Endothelial cell of umbilical vein (primary cell): ENCODE measurements at regions not wholly inside any gene's neighbourhood (a gene's known extent, or its start where the extent isn't known, plus 50 kb on each side); places are given as distances from the start of the nearest gene placed in this dataset.

Source experiments
- EZH2 ChIP-seq: IDR thresholded peaks from 2 replicates; pipeline ENCODE4 v1.6.1; 2012; ENCODE audit warnings: borderline replicate concordance, low read depth, mild to moderate bottlenecking, moderate library complexity, low read length, inconsistent platforms; ENCODE audit not compliant: severe bottlenecking
- FOS ChIP-seq: IDR thresholded peaks from 2 replicates; pipeline ENCODE4 v1.6.1; 2011; ENCODE audit warnings: mild to moderate bottlenecking, low read length, moderate library complexity, borderline replicate concordance; ENCODE audit not compliant: insufficient read depth
- MYC ChIP-seq: IDR thresholded peaks from one replicate; pipeline ENCODE4 v1.6.1; 2011; ENCODE audit warnings: mild to moderate bottlenecking, low read depth, low read length
- POLR2A ChIP-seq: IDR thresholded peaks from 2 replicates; pipeline ENCODE4 v1.6.1; 2012; ENCODE audit warnings: low read depth, mild to moderate bottlenecking, control low read depth, low read length
- POLR2AphosphoS5 ChIP-seq: IDR thresholded peaks from 2 replicates; pipeline ENCODE4 v1.6.1; 2012; ENCODE audit warnings: low read depth, mild to moderate bottlenecking, control low read depth, low read length, moderate library complexity; ENCODE audit not compliant: insufficient read depth
- TF ChIP-seq, protein P1 (sequence below), 2 donors: IDR thresholded peaks; 1 replicate in 1 of 2; 2 replicates in 1 of 2; pipeline ENCODE4 v1.5.1; 2011; ENCODE audit warnings: low read length in 2 of 2, mild to moderate bottlenecking in 2 of 2, moderate library complexity in 2 of 2, control low read depth in 1 of 2, inconsistent platforms in 1 of 2, low read depth in 1 of 2; ENCODE audit not compliant: insufficient read depth in 1 of 2; ENCODE audit errors: extremely low read depth in 1 of 2
- TF ChIP-seq, protein P2 (sequence below): IDR thresholded peaks from 2 replicates; pipeline ENCODE4 v1.6.1; 2011; ENCODE audit not compliant: insufficient read depth, insufficient read length

DNA sequence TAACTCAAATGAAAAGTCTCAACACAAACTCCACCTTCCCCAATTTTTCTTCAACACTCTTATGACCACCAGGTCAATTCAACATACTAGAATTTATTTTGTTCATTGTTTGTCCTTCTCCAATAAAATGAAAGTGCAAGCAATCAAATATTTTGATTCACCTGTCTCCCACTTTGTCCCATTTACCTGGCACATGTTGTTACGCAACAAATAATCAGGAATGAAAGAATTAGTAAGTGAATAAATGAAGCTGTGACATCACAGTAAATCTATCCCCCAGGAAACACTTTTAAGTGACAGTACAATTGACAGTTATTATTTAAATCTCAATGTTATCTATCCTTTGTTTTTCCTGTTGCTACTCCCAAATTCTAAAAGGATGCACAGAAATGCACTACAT is 393.7 kb upstream of the OPRM1 start:
- TF ChIP-seq, protein P1, sequence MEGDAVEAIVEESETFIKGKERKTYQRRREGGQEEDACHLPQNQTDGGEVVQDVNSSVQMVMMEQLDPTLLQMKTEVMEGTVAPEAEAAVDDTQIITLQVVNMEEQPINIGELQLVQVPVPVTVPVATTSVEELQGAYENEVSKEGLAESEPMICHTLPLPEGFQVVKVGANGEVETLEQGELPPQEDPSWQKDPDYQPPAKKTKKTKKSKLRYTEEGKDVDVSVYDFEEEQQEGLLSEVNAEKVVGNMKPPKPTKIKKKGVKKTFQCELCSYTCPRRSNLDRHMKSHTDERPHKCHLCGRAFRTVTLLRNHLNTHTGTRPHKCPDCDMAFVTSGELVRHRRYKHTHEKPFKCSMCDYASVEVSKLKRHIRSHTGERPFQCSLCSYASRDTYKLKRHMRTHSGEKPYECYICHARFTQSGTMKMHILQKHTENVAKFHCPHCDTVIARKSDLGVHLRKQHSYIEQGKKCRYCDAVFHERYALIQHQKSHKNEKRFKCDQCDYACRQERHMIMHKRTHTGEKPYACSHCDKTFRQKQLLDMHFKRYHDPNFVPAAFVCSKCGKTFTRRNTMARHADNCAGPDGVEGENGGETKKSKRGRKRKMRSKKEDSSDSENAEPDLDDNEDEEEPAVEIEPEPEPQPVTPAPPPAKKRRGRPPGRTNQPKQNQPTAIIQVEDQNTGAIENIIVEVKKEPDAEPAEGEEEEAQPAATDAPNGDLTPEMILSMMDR (IDR thresholded peaks at IDR 0.05; ENCODE audit: extremely low read depth in 1 of 2, insufficient read depth in 1 of 2, low read depth in 1 of 2, low read length in 2 of 2), result no peak
- TF ChIP-seq, protein P2, sequence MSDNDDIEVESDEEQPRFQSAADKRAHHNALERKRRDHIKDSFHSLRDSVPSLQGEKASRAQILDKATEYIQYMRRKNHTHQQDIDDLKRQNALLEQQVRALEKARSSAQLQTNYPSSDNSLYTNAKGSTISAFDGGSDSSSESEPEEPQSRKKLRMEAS, result no peak
- no peak for TF ChIP-seq POLR2A
- no peak for TF ChIP-seq EZH2
- TF ChIP-seq POLR2AphosphoS5, result no peak
- TF ChIP-seq MYC, result no peak
- no peak for TF ChIP-seq FOS
